ENCODE measurements at regions not wholly inside any gene's neighbourhood (a gene's known extent, or its start where the extent isn't known, plus 50 kb on each side); places are given as distances from the start of the nearest gene placed in this dataset.

GRCh38 chr18:66951750-66952149, 347.9 kb upstream of the CDH19 start:
- Mint-ChIP-seq H3K4me3 (no peak overlapping the region), H3K9me3 (peaks cover 12 to 14% of the 10 kb centered on the region in 2 experiments; a peak in 3 of 5 replicates), H3K4me1 (no peaks in the 10 kb centered on the region), H3K36me3 (ENCODE audit: insufficient read depth in 1 of 3, low read depth in 3 of 3) (peaks cover 0 to 13% (median 0%) of the 10 kb centered on the region in 3 experiments; a peak in 2 of 7 replicates), H3K27me3 (ENCODE audit: low read depth) (no peaks in the 10 kb centered on the region), H3K27ac (no peak overlapping the region)
- H2BK12ac ChIP-seq (ENCODE audit: insufficient read length, low read depth, low read length): no peak overlapping the region
- H3K4me2 ChIP-seq (ENCODE audit: insufficient read depth, insufficient read length, low read length): no peak overlapping the region
- no peak overlapping the region for H3K4ac ChIP-seq (ENCODE audit: low read depth, low read length)
- no peak overlapping the region for H3K18ac ChIP-seq (ENCODE audit: insufficient read length, low read depth, low read length)
- no peak overlapping the region for H2AFZ ChIP-seq (ENCODE audit: low read length)
- no peaks in the 10 kb centered on the region for H3K9me3 ChIP-seq (ENCODE audit: control insufficient read depth, low read depth, low read length)
- no peak overlapping the region for H3T11ph ChIP-seq (ENCODE audit: low read length)
- no peak overlapping the region for H2BK5ac ChIP-seq (ENCODE audit: insufficient read length, low read length)
- TF ChIP-seq CTCF (conservative IDR thresholded peaks at IDR 0.05): no peak
- no peaks in the 10 kb centered on the region for H3K79me1 ChIP-seq (ENCODE audit: insufficient read depth, low read depth, low read length, poor library complexity, severe bottlenecking)
- H3K27me3 ChIP-seq (ENCODE audit: insufficient read depth, low read length): no peaks in the 10 kb centered on the region
- no peaks in the 10 kb centered on the region for H3K79me2 ChIP-seq (ENCODE audit: insufficient read depth, low read length)
- no peaks in the 10 kb centered on the region for H3K4me1 ChIP-seq (ENCODE audit: insufficient read depth, low read length)
- no peaks in the 10 kb centered on the region for H4K20me1 ChIP-seq (ENCODE audit: control insufficient read depth, insufficient read depth, insufficient read length)
- H2AK5ac ChIP-seq (ENCODE audit: insufficient read length, low read length): no peak overlapping the region
- no peak overlapping the region for H4K91ac ChIP-seq (ENCODE audit: insufficient read length, low read depth, low read length)
- no peaks in the 10 kb centered on the region for H3K23me2 ChIP-seq (ENCODE audit: insufficient read length, low read depth, low read length, poor library complexity, severe bottlenecking)
- no peak overlapping the region for H4K5ac ChIP-seq (ENCODE audit: insufficient read length, low read depth, low read length)
- WGBS (ENCODE audit: extremely low coverage, insufficient read length, low lambda C conversion rate): no CpG with 5 or more reads among the region's 1 CpG
- no peak overlapping the region for H4K8ac ChIP-seq (replicated peaks; ENCODE audit: insufficient read length, low read depth, low read length)
- H3K23ac ChIP-seq (ENCODE audit: insufficient read length, low read depth, low read length): no peak overlapping the region
- no peak overlapping the region for H3K56ac ChIP-seq (ENCODE audit: insufficient read length, low read depth, low read length)
- no peak overlapping the region for H3K27ac ChIP-seq (ENCODE audit: insufficient read length, low read depth, low read length)
- no peak for DNase-seq
- H2BK20ac ChIP-seq (ENCODE audit: low read depth, low read length, poor library complexity, severe bottlenecking): no peak overlapping the region
- no peak overlapping the region for H3K9ac ChIP-seq (ENCODE audit: extremely low read depth, insufficient read length, low read length)
- no peak overlapping the region for H3K14ac ChIP-seq (ENCODE audit: insufficient read depth, low read length)
- no peak overlapping the region for H2BK120ac ChIP-seq (ENCODE audit: low read depth, low read length, poor library complexity, severe bottlenecking)
- no peak overlapping the region for H2BK15ac ChIP-seq (ENCODE audit: low read depth, low read length)
